K562 (cell line): ENCODE measurements at regions not wholly inside any gene's neighbourhood (a gene's known extent, or its start where the extent isn't known, plus 50 kb on each side); places are given as distances from the start of the nearest gene placed in this dataset.
"Not testable (repeated sequence)": the region's sequence is repeated elsewhere in the genome, so short reads cannot be mapped to it uniquely, and the experiment has no call there.

Experiments
- ATAC-seq: fragments of 200-7000 bp; cut with Tn5 transposase; 3 replicates; pipeline ENCODE4 v1.9.1; 2020; ENCODE audit warnings: moderate library complexity
- BruUV-seq: library from RNA; stranded (reverse); fragments of 400-500 nt; replicated peaks from 2 replicates; lab custom pipeline; 2021; lab: Mats Ljungman, UMichigan
- CTCF ChIA-PET: fragments of 300-600 bp; formaldehyde crosslinking; extraction: SDS; loops from one replicate; lab custom pipeline; 2021; ENCODE audit warnings: low intra/inter-chr PET ratio; lab: Yijun Ruan, JAX
- POLR2A ChIA-PET: fragments of 300-600, 350-650 bp; sonication (Branson Sonifier 250); formaldehyde crosslinking; extraction: SDS; loops from one replicate; lab custom pipeline; 2021; ENCODE audit warnings: antibody characterized with exemption, inconsistent platforms; lab: Yijun Ruan, JAX
- DNase-seq, 4 experiments: peaks; one replicate each; pipeline versions ENCODE4 v3.0.0 to v3.0.0-alpha.2; 2011 to 2018; ENCODE audit warnings: low spot score in 3 of 4, mixed read lengths in 3 of 4; ENCODE audit errors: extremely low read depth in 1 of 4
- FAIRE-seq: peaks from 2 replicates; lab custom pipeline; 2011; peaks lifted over from hg19 to GRCh38; lab: Jason Lieb, UNC
- H2AFZ ChIP-seq: 2 replicates; pipeline ENCODE4 v1.6.0; 2011; ENCODE audit warnings: low read depth, low read length, control low read depth, inconsistent platforms
- H3K27ac ChIP-seq: fragments of 200-600 bp; 3 replicates; pipeline ENCODE4 v1.8.0; 2011; ENCODE audit warnings: low read depth, mild to moderate bottlenecking, control low read depth, inconsistent platforms, low read length, moderate library complexity, mixed read lengths; ENCODE audit errors: extremely low read depth
- H3K27me3 ChIP-seq, 2 experiments: fragments of 300-600 bp in 1 of 2; 2 replicates in 1 of 2; 3 replicates in 1 of 2; pipeline versions ENCODE4 v1.6.0 to v1.8.0; 2011; ENCODE audit warnings: inconsistent platforms in 2 of 2, low read length in 2 of 2, mild to moderate bottlenecking in 1 of 2, mixed read lengths in 1 of 2, moderate library complexity in 1 of 2; ENCODE audit not compliant: control insufficient read depth in 2 of 2, insufficient read depth in 2 of 2
- H3K36me3 ChIP-seq: fragments of 300-600 bp; 3 replicates; pipeline ENCODE4 v1.8.0; 2011; ENCODE audit warnings: mild to moderate bottlenecking, low read length, inconsistent platforms; ENCODE audit not compliant: control insufficient read depth, insufficient read depth
- H3K4me1 ChIP-seq, 2 experiments: fragments of 200-600 bp in 1 of 2; replicated peaks in 1 of 2; 2 replicates in 1 of 2; 3 replicates in 1 of 2; pipeline versions ENCODE4 v1.5.1 to v1.8.0; 2011; ENCODE audit warnings: inconsistent platforms in 2 of 2, low read length in 2 of 2, mild to moderate bottlenecking in 1 of 2, mixed read lengths in 1 of 2, moderate library complexity in 1 of 2; ENCODE audit not compliant: control insufficient read depth in 2 of 2, insufficient read depth in 2 of 2
- H3K4me2 ChIP-seq: 2 replicates; pipeline ENCODE4 v1.6.1; 2011; ENCODE audit warnings: low read length, control low read depth, inconsistent platforms, mixed read lengths; ENCODE audit not compliant: insufficient read depth
- H3K4me3 ChIP-seq: fragments of 200-600 bp; sonication (generic), shearing (Covaris generic); 2 replicates; pipeline ENCODE4 v1.5.1; 2016; ENCODE audit warnings: control low read depth, inconsistent platforms
- H3K79me2 ChIP-seq: fragments of 200-600 bp; 3 replicates; pipeline ENCODE4 v1.8.0; 2011; ENCODE audit warnings: low read length, inconsistent platforms; ENCODE audit not compliant: control insufficient read depth, insufficient read depth
- H3K9ac ChIP-seq, 2 experiments: 2 replicates each; pipeline versions ENCODE4 v1.6.0 to v1.6.1; 2011; ENCODE audit warnings: low read depth in 2 of 2, low read length in 2 of 2, control low read depth in 1 of 2, inconsistent platforms in 1 of 2, mild to moderate bottlenecking in 1 of 2, mixed read lengths in 1 of 2; ENCODE audit not compliant: insufficient read depth in 1 of 2
- H3K9me1 ChIP-seq: one replicate; pipeline ENCODE4 v1.6.0; 2011; ENCODE audit warnings: inconsistent platforms, mild to moderate bottlenecking, low read length, moderate library complexity; ENCODE audit not compliant: control insufficient read depth, insufficient read depth
- H3K9me3 ChIP-seq: replicated peaks from 2 replicates; pipeline ENCODE4 v1.5.1; 2011; ENCODE audit warnings: low read depth, low read length, inconsistent platforms; ENCODE audit not compliant: control insufficient read depth, insufficient read depth
- H4K20me1 ChIP-seq: replicated peaks from 2 replicates; pipeline ENCODE4 v1.6.1; 2011; ENCODE audit warnings: low read length, inconsistent platforms, mixed read lengths; ENCODE audit not compliant: control insufficient read depth, insufficient read depth
- EHMT2 ChIP-seq: fragments of 450-650 bp; IDR thresholded peaks from 2 replicates; pipeline ENCODE4 v1.6.1; 2018; ENCODE audit warnings: antibody characterized with exemption
- HOXB6 ChIP-seq: fragments of 250-450 bp; sonication (Bioruptor Pico); IDR thresholded peaks from 2 replicates; pipeline ENCODE4 v1.5.1; 2022; ENCODE audit warnings: mild to moderate bottlenecking, borderline replicate concordance
- NR3C1 ChIP-seq: sonication (generic); formaldehyde crosslinking; IDR thresholded peaks from 2 replicates; pipeline ENCODE4 v1.8.1; 2022; ENCODE audit warnings: missing genetic modification reagents
- POLR2A ChIP-seq: fragments of 450-650 bp; conservative IDR thresholded peaks from 2 replicates; pipeline ENCODE4 v1.6.1; 2016
- TBP ChIP-seq: optimal IDR thresholded peaks from 2 replicates; pipeline ENCODE3; 2011; ENCODE audit warnings: low read depth, low read length, improper control_type of control experiment
- VEZF1 ChIP-seq: fragments of 200-800 bp; sonication (Bioruptor generic); IDR thresholded peaks from 2 replicates; pipeline ENCODE4 v1.6.1; 2017; ENCODE audit warnings: missing genetic modification characterization, missing compliant biosample characterization
- ZNF318 ChIP-seq, 2 experiments: fragments of 450-650 bp; IDR thresholded peaks; 2 replicates each; pipeline ENCODE4 v1.6.1; 2016; ENCODE audit warnings: mild to moderate bottlenecking in 2 of 2, borderline replicate concordance in 1 of 2, low read depth in 1 of 2, moderate library complexity in 1 of 2
- WGBS: fragments of 100-300 bp; shearing (Covaris generic); methylation state at CpG from one replicate; pipeline ENCODE4 v1.1.6; 2016; ENCODE audit warnings: low coverage, mixed read lengths; ENCODE audit not compliant: insufficient coverage; ENCODE audit errors: missing lambda C conversion rate; 5-methylcytosine and 5-hydroxymethylcytosine counted together
- in situ Hi-C: fragments of 300-500 bp; cut with MboI; formaldehyde crosslinking; loops from 4 replicates; pipeline ENCODE4 v1.15.0; 2018; ENCODE audit warnings: inconsistent platforms, mixed read lengths
- intact Hi-C: fragments of 100-400 bp; cut with micrococcal nuclease; formaldehyde crosslinking; loops from 2 replicates; pipeline ENCODE4 v1.14.2; 2022

- TF ChIP-seq ZNF318 (IDR thresholded peaks at IDR 0.05; ENCODE audit: borderline replicate concordance in 1 of 2, low read depth in 1 of 2), result no peak
- TF ChIP-seq EHMT2, result no peak
- no peak for TF ChIP-seq HOXB6 (CRISPR knock-in tag)
- TF ChIP-seq TBP, result no peak
- TF ChIP-seq POLR2A, result no peak
- no peak for TF ChIP-seq VEZF1 (CRISPR knock-in tag)
- TF ChIP-seq NR3C1, result no peak
Measured at GRCh38 chr19:28117143-28117542, 1095.8 kb downstream of the UQCRFS1 start (continued).

- in situ Hi-C loops, BruUV-seq, H3K4me1 ChIP-seq, CTCF ChIA-PET, DNase-seq, H3K9me1 ChIP-seq, H3K79me2 ChIP-seq, intact Hi-C loops, H2AFZ ChIP-seq, H3K36me3 ChIP-seq, FAIRE-seq, H3K27me3 ChIP-seq, H3K4me2 ChIP-seq, H3K4me3 ChIP-seq, ATAC-seq, H3K9ac ChIP-seq, H3K9me3 ChIP-seq, H3K27ac ChIP-seq, H4K20me1 ChIP-seq, POLR2A ChIA-PET: not testable (repeated sequence)
- 2% methylated on average over 4 of the region's 4 CpGs for WGBS
Measured at GRCh38 chr19:28116379-28116778, 1096.6 kb downstream of the UQCRFS1 start.
